CD14-positive monocyte (primary cell): ENCODE measurements at regions not wholly inside any gene's neighbourhood (a gene's known extent, or its start where the extent isn't known, plus 50 kb on each side); places are given as distances from the start of the nearest gene placed in this dataset.

Experiments used
- DNase-seq, 3 donors: peaks; one replicate each; pipeline ENCODE4 v3.0.0-alpha.2; 2011 to 2022
- H2AFZ ChIP-seq: 2 replicates; pipeline ENCODE4 v1.6.0; 2012; ENCODE audit warnings: mild to moderate bottlenecking, low read depth, low read length, inconsistent platforms; ENCODE audit not compliant: insufficient read depth, poor library complexity, severe bottlenecking
- H3K27ac ChIP-seq, 2 donors: 1 replicate in 1 of 2; 2 replicates in 1 of 2; pipeline ENCODE4 v1.5.1; 2012 to 2013; ENCODE audit warnings: low read length in 2 of 2, control low read depth in 1 of 2, inconsistent platforms in 1 of 2, low read depth in 1 of 2, mild to moderate bottlenecking in 1 of 2
- H3K27me3 ChIP-seq, 2 donors: one replicate each; pipeline versions ENCODE4 v1.6.0 to v1.6.1; 2011 to 2013; ENCODE audit warnings: low read length in 2 of 2; ENCODE audit not compliant: control insufficient read depth in 2 of 2, insufficient read depth in 2 of 2
- H3K36me3 ChIP-seq, 2 donors: replicated peaks in 1 of 2; 1 replicate in 1 of 2; 2 replicates in 1 of 2; pipeline versions ENCODE4 v1.5.1 to v1.6.1; 2012 to 2013; ENCODE audit warnings: low read length in 2 of 2, control low read depth in 1 of 2, inconsistent platforms in 1 of 2, mild to moderate bottlenecking in 1 of 2; ENCODE audit not compliant: insufficient read depth in 2 of 2, control insufficient read depth in 1 of 2
- H3K4me1 ChIP-seq, 2 donors: 1 replicate in 1 of 2; 2 replicates in 1 of 2; pipeline versions ENCODE4 v1.5.1 to v1.6.1; 2012 to 2013; ENCODE audit warnings: low read length in 2 of 2, control low read depth in 1 of 2, inconsistent platforms in 1 of 2, mild to moderate bottlenecking in 1 of 2, moderate library complexity in 1 of 2; ENCODE audit not compliant: insufficient read depth in 2 of 2, control insufficient read depth in 1 of 2
- H3K4me2 ChIP-seq: replicated peaks from 2 replicates; pipeline ENCODE3; 2012; ENCODE audit warnings: low read length, moderate library complexity, mild to moderate bottlenecking; ENCODE audit not compliant: poor library complexity, severe bottlenecking; ENCODE audit errors: extremely low read depth
- H3K4me3 ChIP-seq, 3 experiments: fragments of 200-600 bp in 1 of 3; sonication (generic) in 1 of 3; replicated peaks in 1 of 3; 1 replicate in 2 of 3; 2 replicates in 1 of 3; pipeline ENCODE4 v1.5.1; 2011 to 2013; ENCODE audit warnings: low read length in 3 of 3, mild to moderate bottlenecking in 3 of 3, control low read depth in 2 of 3, low read depth in 2 of 3, inconsistent platforms in 1 of 3, moderate library complexity in 1 of 3
- H3K79me2 ChIP-seq: 2 replicates; pipeline ENCODE4 v1.6.0; 2012; ENCODE audit warnings: mild to moderate bottlenecking, control low read depth, inconsistent platforms, low read length, moderate library complexity; ENCODE audit not compliant: insufficient read depth
- H3K9ac ChIP-seq: 2 replicates; pipeline ENCODE4 v1.6.0; 2017; ENCODE audit warnings: low read length, mild to moderate bottlenecking; ENCODE audit not compliant: insufficient read depth, poor library complexity, severe bottlenecking
- H3K9me3 ChIP-seq, 2 donors: replicated peaks in 1 of 2; 1 replicate in 1 of 2; 2 replicates in 1 of 2; pipeline versions ENCODE4 v1.5.1 to v1.6.1; 2012 to 2013; ENCODE audit warnings: low read length in 2 of 2, control low read depth in 1 of 2; ENCODE audit not compliant: control insufficient read depth in 1 of 2, insufficient read depth in 1 of 2
- H4K20me1 ChIP-seq: 2 replicates; pipeline ENCODE4 v1.6.0; 2012; ENCODE audit warnings: mild to moderate bottlenecking, low read length, control low read depth, moderate library complexity; ENCODE audit not compliant: insufficient read depth
- H3K27ac Mint-ChIP-seq, 7 donors: one replicate each; pipeline ENCODE4 v1.8.0; 2020; ENCODE audit warnings: mild to moderate bottlenecking in 7 of 7, mixed read lengths in 7 of 7, moderate library complexity in 6 of 7, inconsistent platforms in 2 of 7
- H3K27me3 Mint-ChIP-seq, 3 donors: one replicate each; pipeline ENCODE4 v1.8.0; 2021 to 2022; ENCODE audit warnings: low read depth in 3 of 3, mild to moderate bottlenecking in 3 of 3, mixed read lengths in 3 of 3, moderate library complexity in 3 of 3, inconsistent platforms in 1 of 3
- H3K36me3 Mint-ChIP-seq, 2 donors: one replicate each; pipeline ENCODE4 v1.8.0; 2020; ENCODE audit warnings: mixed read lengths in 2 of 2, inconsistent platforms in 1 of 2, mild to moderate bottlenecking in 1 of 2
- H3K4me1 Mint-ChIP-seq: one replicate; pipeline ENCODE4 v1.8.0; 2020; ENCODE audit warnings: mild to moderate bottlenecking, mixed read lengths
- H3K4me3 Mint-ChIP-seq, 2 donors: one replicate each; pipeline ENCODE4 v1.8.0; 2020; ENCODE audit warnings: mild to moderate bottlenecking in 2 of 2, mixed read lengths in 2 of 2, moderate library complexity in 1 of 2
- H3K9me3 Mint-ChIP-seq, 7 donors: one replicate each; pipeline ENCODE4 v1.8.0; 2020 to 2022; ENCODE audit warnings: mixed read lengths in 7 of 7, mild to moderate bottlenecking in 6 of 7, moderate library complexity in 6 of 7, inconsistent platforms in 2 of 7
- CTCF ChIP-seq: fragments of 200-600 bp; IDR thresholded peaks from one replicate; pipeline ENCODE4 v1.8.0; 2022; ENCODE audit warnings: antibody characterized with exemption, mild to moderate bottlenecking
- WGBS: methylation state at CpG from one replicate; pipeline ENCODE4 v1.1.5; 2013; ENCODE audit warnings: missing lambda C conversion rate; ENCODE audit not compliant: insufficient coverage; 5-methylcytosine and 5-hydroxymethylcytosine counted together
- intact Hi-C, 2 donors: fragments of 100-400 bp; cut with micrococcal nuclease; formaldehyde crosslinking; loops; one replicate each; pipeline versions ENCODE4 v1.15.0 to v1.15.1; 2023

- Mint-ChIP-seq H3K27ac (no peak overlapping the region), H3K4me3 (no peak overlapping the region), H3K9me3 (peaks cover 0 to 3% (median 0%) of the 10 kb centered on the region in 7 donors), H3K4me1 (no peaks in the 10 kb centered on the region), H3K36me3 (no peaks in the 10 kb centered on the region), H3K27me3 (peaks cover 0 to 1% (median 1%) of the 10 kb centered on the region in 3 donors)
- H3K4me2 ChIP-seq = no peak overlapping the region
- no peaks in the 10 kb centered on the region for H3K79me2 ChIP-seq
- no peaks in the 10 kb centered on the region for H3K4me1 ChIP-seq
- H3K9me3 ChIP-seq = no peaks in the 10 kb centered on the region
- no peak overlapping the region for H3K27ac ChIP-seq
- H3K27me3 ChIP-seq = no peaks in the 10 kb centered on the region
- intact Hi-C loops = loop anchor here in 1 of 2 donors (10.0 kb wide), 1 partner anchor 1865 kb away; no protein-coding TSS in a partner anchor
- no peaks in the 10 kb centered on the region for H4K20me1 ChIP-seq
- WGBS = no CpG with 5 or more reads among the region's 1 CpG
- TF ChIP-seq CTCF = no peak
- H3K4me3 ChIP-seq = no peak overlapping the region
- no peak for DNase-seq
- H3K9ac ChIP-seq = no peak overlapping the region
- H3K36me3 ChIP-seq = no peaks in the 10 kb centered on the region
- no peak overlapping the region for H2AFZ ChIP-seq
These were observed 289.5 kb downstream of the USP46 start for GRCh38 chr4:52369649-52370048.

- Mint-ChIP-seq H3K27ac (no peak overlapping the region), H3K27me3 (peaks cover 0 to 1% (median 1%) of the 10 kb centered on the region in 3 donors), H3K36me3 (no peaks in the 10 kb centered on the region), H3K9me3 (no peaks in the 10 kb centered on the region), H3K4me3 (no peak overlapping the region), H3K4me1 (no peaks in the 10 kb centered on the region)
- no peaks in the 10 kb centered on the region for H3K9me3 ChIP-seq
- H3K4me2 ChIP-seq = no peak overlapping the region
- no peak for TF ChIP-seq CTCF
- no peak overlapping the region for H3K4me3 ChIP-seq
- no peaks in the 10 kb centered on the region for H4K20me1 ChIP-seq
- H3K9ac ChIP-seq = no peak overlapping the region
- no peaks in the 10 kb centered on the region for H3K79me2 ChIP-seq
- WGBS = 100% methylated on average over 1 of the region's 5 CpGs
- H3K27ac ChIP-seq = no peak overlapping the region
- DNase-seq = no peak
- H3K27me3 ChIP-seq = no peaks in the 10 kb centered on the region
- no peak overlapping the region for H2AFZ ChIP-seq
- H3K36me3 ChIP-seq = no peaks in the 10 kb centered on the region
- intact Hi-C loops = loop anchor here in 1 of 2 donors (10.0 kb wide), 1 partner anchor 1864 kb away; no protein-coding TSS in a partner anchor
- no peaks in the 10 kb centered on the region for H3K4me1 ChIP-seq
These were observed 288.5 kb downstream of the USP46 start for GRCh38 chr4:52370576-52370975.
